PFSK-1 (cell line): ENCODE measurements at regions not wholly inside any gene's neighbourhood (a gene's known extent, or its start where the extent isn't known, plus 50 kb on each side); places are given as distances from the start of the nearest gene placed in this dataset.

Source experiments
- FOXP2 ChIP-seq: optimal IDR thresholded peaks from 2 replicates; pipeline ENCODE3; 2011; ENCODE audit warnings: borderline replicate concordance, control low read depth, inconsistent platforms; ENCODE audit not compliant: insufficient read depth; ENCODE audit errors: extremely low read length, extremely low read depth
- POLR2AphosphoS5 ChIP-seq: IDR thresholded peaks from 2 replicates; pipeline ENCODE4 v1.6.1; 2012; ENCODE audit warnings: low read depth, mild to moderate bottlenecking, control low read depth, low read length, moderate library complexity
- REST ChIP-seq, 2 experiments: IDR thresholded peaks; 2 replicates each; pipeline versions ENCODE4 v1.6.1 to v1.8.0; 2011 to 2012; ENCODE audit warnings: low read depth in 2 of 2, low read length in 2 of 2, control low read depth in 1 of 2, inconsistent platforms in 1 of 2, mild to moderate bottlenecking in 1 of 2, moderate library complexity in 1 of 2; ENCODE audit not compliant: insufficient read depth in 1 of 2
- SIN3A ChIP-seq: IDR thresholded peaks from 2 replicates; pipeline ENCODE4 v1.6.1; 2012; ENCODE audit warnings: mild to moderate bottlenecking, low read length, moderate library complexity, borderline replicate concordance; ENCODE audit not compliant: insufficient read depth
- TAF1 ChIP-seq: IDR thresholded peaks from 2 replicates; pipeline ENCODE4 v1.6.1; 2012; ENCODE audit warnings: low read length, control low read depth, borderline replicate concordance; ENCODE audit not compliant: insufficient read depth

GRCh38 chr13:34567597-34567996 is 374.5 kb upstream of the NBEA start:
- no peak for TF ChIP-seq POLR2AphosphoS5
- TF ChIP-seq REST (IDR thresholded peaks at IDR 0.05; ENCODE audit: insufficient read depth in 1 of 2, low read depth in 2 of 2, low read length in 2 of 2): no peak
- no peak for TF ChIP-seq TAF1
- TF ChIP-seq SIN3A: no peak
- TF ChIP-seq FOXP2: no peak
